Vagina (tissue), 2 donors: ENCODE measurements at regions not wholly inside any gene's neighbourhood (a gene's known extent, or its start where the extent isn't known, plus 50 kb on each side); places are given as distances from the start of the nearest gene placed in this dataset.

Experiments
- POLR2A ChIP-seq, 2 donors: fragments of 450-650 bp; IDR thresholded peaks; one replicate each; pipeline ENCODE4 v1.6.1; 2017; ENCODE audit warnings: antibody characterized with exemption in 2 of 2, mild to moderate bottlenecking in 2 of 2, moderate library complexity in 2 of 2
- TF ChIP-seq, protein P1 (sequence below), 3 experiments: fragments of 450-650 bp in 2 of 3; fragments of 200-600 bp in 1 of 3; sonication (generic) in 1 of 3; IDR thresholded peaks; one replicate each; pipeline ENCODE4 v1.5.1; 2017 to 2019; ENCODE audit warnings: antibody characterized with exemption in 3 of 3, mild to moderate bottlenecking in 2 of 3, moderate library complexity in 2 of 3

DNA sequence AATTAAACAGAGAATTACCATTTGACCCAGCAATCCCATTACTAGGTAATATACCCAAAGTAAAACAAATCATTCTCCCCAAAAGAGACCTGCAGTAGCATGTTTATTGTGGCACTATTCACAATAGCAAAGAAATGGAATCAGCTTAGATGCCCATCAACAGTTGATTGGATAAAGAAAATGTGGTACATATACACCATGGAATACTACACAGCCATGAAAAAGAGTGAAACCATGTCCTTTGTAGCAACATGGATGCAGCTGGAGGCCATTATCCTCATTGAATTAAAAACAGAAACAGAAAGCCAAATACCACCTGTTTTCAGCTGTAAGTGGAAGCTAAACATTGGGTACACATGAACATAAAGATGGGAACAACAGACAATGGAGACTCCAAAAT lies 1141.8 kb upstream of the AUTS2 start:
- TF ChIP-seq, protein P1, sequence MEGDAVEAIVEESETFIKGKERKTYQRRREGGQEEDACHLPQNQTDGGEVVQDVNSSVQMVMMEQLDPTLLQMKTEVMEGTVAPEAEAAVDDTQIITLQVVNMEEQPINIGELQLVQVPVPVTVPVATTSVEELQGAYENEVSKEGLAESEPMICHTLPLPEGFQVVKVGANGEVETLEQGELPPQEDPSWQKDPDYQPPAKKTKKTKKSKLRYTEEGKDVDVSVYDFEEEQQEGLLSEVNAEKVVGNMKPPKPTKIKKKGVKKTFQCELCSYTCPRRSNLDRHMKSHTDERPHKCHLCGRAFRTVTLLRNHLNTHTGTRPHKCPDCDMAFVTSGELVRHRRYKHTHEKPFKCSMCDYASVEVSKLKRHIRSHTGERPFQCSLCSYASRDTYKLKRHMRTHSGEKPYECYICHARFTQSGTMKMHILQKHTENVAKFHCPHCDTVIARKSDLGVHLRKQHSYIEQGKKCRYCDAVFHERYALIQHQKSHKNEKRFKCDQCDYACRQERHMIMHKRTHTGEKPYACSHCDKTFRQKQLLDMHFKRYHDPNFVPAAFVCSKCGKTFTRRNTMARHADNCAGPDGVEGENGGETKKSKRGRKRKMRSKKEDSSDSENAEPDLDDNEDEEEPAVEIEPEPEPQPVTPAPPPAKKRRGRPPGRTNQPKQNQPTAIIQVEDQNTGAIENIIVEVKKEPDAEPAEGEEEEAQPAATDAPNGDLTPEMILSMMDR (IDR thresholded peaks at IDR 0.05) = no peak
- TF ChIP-seq POLR2A (IDR thresholded peaks at IDR 0.05) = no peak
